ENCODE measurements at regions not wholly inside any gene's neighbourhood (a gene's known extent, or its start where the extent isn't known, plus 50 kb on each side); places are given as distances from the start of the nearest gene placed in this dataset.
A peak's percentile ranks its signal among the peaks of the same experiment; 100 is the strongest.

DNA sequence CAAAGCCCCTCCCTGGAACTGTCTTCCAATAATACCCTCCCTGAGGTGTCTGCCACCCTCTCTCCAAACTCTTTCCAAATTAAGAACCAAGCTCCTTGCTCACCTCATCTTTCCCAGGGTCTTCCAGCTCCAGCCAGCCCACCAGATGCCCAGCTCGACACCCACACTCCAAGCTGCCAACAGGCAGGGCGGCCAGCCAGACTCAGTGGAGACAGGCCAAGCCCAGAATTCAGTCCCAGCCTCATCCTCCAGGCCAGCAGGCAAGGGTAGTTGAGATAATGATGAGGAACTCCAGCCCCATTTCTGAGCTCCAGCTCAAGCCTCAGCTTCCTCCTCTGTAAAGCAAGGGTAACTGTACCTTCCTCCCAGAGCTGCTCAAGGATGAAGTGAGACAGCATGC is 132.9 kb downstream of the CHST1 start:
- DNase-seq (ENCODE audit: low spot score) = no peak
- H3K27ac ChIP-seq = no peak overlapping the region
- H3K4me2 ChIP-seq = no peak overlapping the region
- no peaks in the 10 kb centered on the region for H3K36me3 ChIP-seq
- H3K4me1 ChIP-seq = no peaks in the 10 kb centered on the region
- no peak overlapping the region for H3K9ac ChIP-seq
- Mint-ChIP-seq H3K4me1 (peaks cover 2% of the 10 kb centered on the region), H3K27ac (no peak overlapping the region), H3K9me3 (no peaks in the 10 kb centered on the region), H3K4me3 (no peak overlapping the region), H3K27me3 (ENCODE audit: insufficient read depth, low read depth) (peaks cover 13% of the 10 kb centered on the region), H3K36me3 (no peaks in the 10 kb centered on the region)
- H3K9me3 ChIP-seq (ENCODE audit: low read depth) = no peaks in the 10 kb centered on the region
- no peaks in the 10 kb centered on the region for H3K79me2 ChIP-seq (ENCODE audit: low read depth)
- no peaks in the 10 kb centered on the region for H3K27me3 ChIP-seq
- no peak for TF ChIP-seq EZH2 (IDR thresholded peaks at IDR 0.05)
- TF ChIP-seq, protein P1, sequence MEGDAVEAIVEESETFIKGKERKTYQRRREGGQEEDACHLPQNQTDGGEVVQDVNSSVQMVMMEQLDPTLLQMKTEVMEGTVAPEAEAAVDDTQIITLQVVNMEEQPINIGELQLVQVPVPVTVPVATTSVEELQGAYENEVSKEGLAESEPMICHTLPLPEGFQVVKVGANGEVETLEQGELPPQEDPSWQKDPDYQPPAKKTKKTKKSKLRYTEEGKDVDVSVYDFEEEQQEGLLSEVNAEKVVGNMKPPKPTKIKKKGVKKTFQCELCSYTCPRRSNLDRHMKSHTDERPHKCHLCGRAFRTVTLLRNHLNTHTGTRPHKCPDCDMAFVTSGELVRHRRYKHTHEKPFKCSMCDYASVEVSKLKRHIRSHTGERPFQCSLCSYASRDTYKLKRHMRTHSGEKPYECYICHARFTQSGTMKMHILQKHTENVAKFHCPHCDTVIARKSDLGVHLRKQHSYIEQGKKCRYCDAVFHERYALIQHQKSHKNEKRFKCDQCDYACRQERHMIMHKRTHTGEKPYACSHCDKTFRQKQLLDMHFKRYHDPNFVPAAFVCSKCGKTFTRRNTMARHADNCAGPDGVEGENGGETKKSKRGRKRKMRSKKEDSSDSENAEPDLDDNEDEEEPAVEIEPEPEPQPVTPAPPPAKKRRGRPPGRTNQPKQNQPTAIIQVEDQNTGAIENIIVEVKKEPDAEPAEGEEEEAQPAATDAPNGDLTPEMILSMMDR (IDR thresholded peaks at IDR 0.05) = no peak
- no peak for TF ChIP-seq EZH2phosphoT487 (IDR thresholded peaks at IDR 0.05)
- H2AFZ ChIP-seq (replicated peaks) = no peak overlapping the region
- no peak overlapping the region for H3K4me3 ChIP-seq
- no peaks in the 10 kb centered on the region for H4K20me1 ChIP-seq (ENCODE audit: low read depth)
- no peaks in the 10 kb centered on the region for H3F3A ChIP-seq (ENCODE audit: low read depth)

DNA sequence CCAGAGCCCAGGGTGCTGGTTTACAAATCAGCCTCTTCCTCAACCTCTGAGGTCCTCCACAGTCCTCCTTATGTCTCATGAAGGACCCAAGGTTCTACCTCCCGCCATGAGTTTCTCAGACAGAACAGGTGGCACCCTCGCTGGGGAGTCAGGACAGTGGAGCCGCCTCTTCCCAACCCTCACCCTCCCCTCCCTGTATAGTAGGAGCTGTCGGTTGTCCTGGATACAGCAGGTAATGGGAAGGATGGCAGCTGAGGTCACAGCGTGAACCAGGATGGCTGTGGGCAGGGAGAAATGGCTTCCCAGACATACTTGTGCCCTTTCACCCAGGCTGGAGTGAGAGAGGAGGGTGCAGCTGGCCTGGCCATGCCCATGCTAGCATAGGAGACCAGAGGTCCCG is 134.6 kb downstream of the CHST1 start:
- no peaks in the 10 kb centered on the region for H3K4me1 ChIP-seq
- TF ChIP-seq EZH2 (IDR thresholded peaks at IDR 0.05) (no peak), EZH2phosphoT487 (IDR thresholded peaks at IDR 0.05) (no peak)
- TF ChIP-seq, protein P1 (IDR thresholded peaks at IDR 0.05) = no peak
- no peak overlapping the region for H3K27ac ChIP-seq
- H3K4me2 ChIP-seq = no peak overlapping the region
- DNase-seq (ENCODE audit: low spot score) = no peak
- no peaks in the 10 kb centered on the region for H4K20me1 ChIP-seq (ENCODE audit: low read depth)
- H2AFZ ChIP-seq (replicated peaks) = no peak overlapping the region
- H3K9me3 ChIP-seq (ENCODE audit: low read depth) = no peaks in the 10 kb centered on the region
- Mint-ChIP-seq H3K27ac (no peak overlapping the region), H3K4me1 (no peaks in the 10 kb centered on the region), H3K9me3 (no peaks in the 10 kb centered on the region), H3K27me3 (ENCODE audit: insufficient read depth, low read depth) (peaks cover 20% of the 10 kb centered on the region), H3K36me3 (no peaks in the 10 kb centered on the region), H3K4me3 (no peak overlapping the region)
- H3K27me3 ChIP-seq = no peaks in the 10 kb centered on the region
- no peaks in the 10 kb centered on the region for H3F3A ChIP-seq (ENCODE audit: low read depth)
- H3K79me2 ChIP-seq (ENCODE audit: low read depth) = no peaks in the 10 kb centered on the region
- no peaks in the 10 kb centered on the region for H3K36me3 ChIP-seq
- no peak overlapping the region for H3K4me3 ChIP-seq
- no peak overlapping the region for H3K9ac ChIP-seq

DNA sequence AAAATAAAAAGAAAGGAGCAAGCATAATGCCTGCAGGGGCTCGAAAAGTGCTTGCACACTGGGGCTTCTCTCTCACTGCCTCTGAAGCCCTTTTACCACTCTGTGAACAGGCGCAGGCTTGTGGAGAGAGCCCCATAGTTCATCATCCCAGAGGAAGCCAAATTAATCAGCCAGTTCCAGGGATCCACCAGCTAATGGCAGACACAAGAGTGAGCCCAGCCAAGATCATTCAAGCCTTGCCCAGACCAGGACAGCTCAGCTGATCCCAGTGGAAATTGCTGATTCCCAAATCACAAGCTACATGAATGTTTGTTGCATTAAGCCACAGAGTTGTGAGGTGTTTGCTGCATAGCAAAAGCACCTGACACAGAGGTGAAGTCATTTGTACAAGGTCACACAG is 135.3 kb downstream of the CHST1 start:
- DNase-seq (ENCODE audit: low spot score) = no peak
- H3K36me3 Mint-ChIP-seq = no peaks in the 10 kb centered on the region
- Histone ChIP-seq H4K20me1 (ENCODE audit: low read depth) (no peaks in the 10 kb centered on the region), H3K36me3 (no peaks in the 10 kb centered on the region), H3K4me1 (no peaks in the 10 kb centered on the region), H3K4me3 (no peak overlapping the region), H3K27me3 (no peaks in the 10 kb centered on the region), H3K27ac (no peak overlapping the region), H3K79me2 (ENCODE audit: low read depth) (no peaks in the 10 kb centered on the region), H2AFZ (replicated peaks) (no peak overlapping the region), H3F3A (ENCODE audit: low read depth) (no peaks in the 10 kb centered on the region), H3K9ac (no peak overlapping the region), H3K4me2 (no peak overlapping the region), H3K9me3 (ENCODE audit: low read depth) (no peaks in the 10 kb centered on the region)
- no peaks in the 10 kb centered on the region for H3K9me3 Mint-ChIP-seq
- H3K4me3 Mint-ChIP-seq = peak overlapping the region; percentile 17
- TF ChIP-seq EZH2 (IDR thresholded peaks at IDR 0.05) = no peak
- TF ChIP-seq, protein P1 (IDR thresholded peaks at IDR 0.05) = no peak
- no peak for TF ChIP-seq EZH2phosphoT487 (IDR thresholded peaks at IDR 0.05)
- H3K27me3 Mint-ChIP-seq (ENCODE audit: insufficient read depth, low read depth) = peaks cover 15% of the 10 kb centered on the region
- no peaks in the 10 kb centered on the region for H3K4me1 Mint-ChIP-seq
- no peak overlapping the region for H3K27ac Mint-ChIP-seq

All from neural progenitor cell (in vitro differentiated cells).